Liver (tissue), 8 donors: ENCODE measurements at regions not wholly inside any gene's neighbourhood (a gene's known extent, or its start where the extent isn't known, plus 50 kb on each side); places are given as distances from the start of the nearest gene placed in this dataset.

ENCODE experiments used
- DNase-seq: peaks from one replicate; pipeline ENCODE4 v3.0.0-alpha.2; 2017; ENCODE audit warnings: low spot score
- H3K27ac ChIP-seq, 2 donors: one replicate each; pipeline ENCODE4 v1.7.0; 2013; ENCODE audit warnings: inconsistent platforms in 2 of 2, low read length in 2 of 2, control low read depth in 1 of 2, low read depth in 1 of 2, mild to moderate bottlenecking in 1 of 2
- H3K27me3 ChIP-seq, 4 donors: one replicate each; pipeline versions ENCODE4 v1.6.1 to v1.7.0; 2013; ENCODE audit warnings: low read length in 3 of 4, inconsistent platforms in 1 of 4, mild to moderate bottlenecking in 1 of 4, moderate library complexity in 1 of 4; ENCODE audit not compliant: control insufficient read depth in 4 of 4, insufficient read depth in 4 of 4
- H3K36me3 ChIP-seq, 4 donors: one replicate each; pipeline versions ENCODE4 v1.6.1 to v1.7.0; 2013; ENCODE audit warnings: low read length in 3 of 4, mild to moderate bottlenecking in 3 of 4, low read depth in 1 of 4, moderate library complexity in 1 of 4; ENCODE audit not compliant: control insufficient read depth in 4 of 4, insufficient read depth in 3 of 4
- H3K4me1 ChIP-seq, 4 donors: one replicate each; pipeline versions ENCODE4 v1.6.1 to v1.7.0; 2013; ENCODE audit warnings: low read length in 3 of 4, mild to moderate bottlenecking in 3 of 4, moderate library complexity in 1 of 4; ENCODE audit not compliant: control insufficient read depth in 4 of 4, insufficient read depth in 4 of 4
- H3K4me3 ChIP-seq, 3 donors: one replicate each; pipeline versions ENCODE4 v1.6.1 to v1.7.0; 2013; ENCODE audit warnings: low read length in 3 of 3, control low read depth in 1 of 3, low read depth in 1 of 3, mild to moderate bottlenecking in 1 of 3
- H3K9ac ChIP-seq, 2 donors: one replicate each; pipeline ENCODE4 v1.7.0; 2013; ENCODE audit warnings: low read length in 2 of 2, mild to moderate bottlenecking in 2 of 2, moderate library complexity in 2 of 2, control low read depth in 1 of 2, low read depth in 1 of 2
- H3K9me3 ChIP-seq, 4 donors: one replicate each; pipeline versions ENCODE4 v1.6.1 to v1.7.0; 2013; ENCODE audit warnings: low read length in 3 of 4; ENCODE audit not compliant: control insufficient read depth in 4 of 4
- EGR1 ChIP-seq, 2 donors: IDR thresholded peaks; 2 replicates each; pipeline ENCODE4 v1.6.1; 2016 to 2018; ENCODE audit warnings: antibody characterized with exemption in 2 of 2, low read depth in 2 of 2
- FOXA1 ChIP-seq: IDR thresholded peaks from 2 replicates; pipeline ENCODE4 v1.6.1; 2016; ENCODE audit warnings: antibody characterized with exemption
- FOXA2 ChIP-seq: IDR thresholded peaks from 2 replicates; pipeline ENCODE4 v1.6.1; 2016; ENCODE audit warnings: antibody characterized with exemption
- GABPA ChIP-seq, 2 donors: IDR thresholded peaks in 1 of 2; conservative IDR thresholded peaks in 1 of 2; 2 replicates each; pipeline ENCODE4 v1.6.1; 2016; ENCODE audit warnings: antibody characterized with exemption in 2 of 2, mild to moderate bottlenecking in 1 of 2, moderate library complexity in 1 of 2
- HNF4A ChIP-seq, 2 donors: conservative IDR thresholded peaks; 2 replicates each; pipeline ENCODE4 v1.6.1; 2016; ENCODE audit warnings: antibody characterized with exemption in 2 of 2, mild to moderate bottlenecking in 2 of 2
- HNF4G ChIP-seq: IDR thresholded peaks from 2 replicates; pipeline ENCODE4 v1.6.1; 2016; ENCODE audit warnings: antibody characterized with exemption
- JUND ChIP-seq, 2 donors: IDR thresholded peaks; 2 replicates each; pipeline ENCODE4 v1.6.1; 2016; ENCODE audit warnings: antibody characterized with exemption in 2 of 2
- NR2F2 ChIP-seq: IDR thresholded peaks from 2 replicates; pipeline ENCODE4 v1.6.1; 2016; ENCODE audit warnings: antibody characterized with exemption
- RAD21 ChIP-seq, 2 donors: IDR thresholded peaks; 2 replicates each; pipeline ENCODE4 v1.6.1; 2016; ENCODE audit warnings: antibody characterized with exemption in 2 of 2, mild to moderate bottlenecking in 2 of 2
- RXRA ChIP-seq, 2 donors: IDR thresholded peaks; 2 replicates each; pipeline ENCODE4 v1.6.1; 2017 to 2018; ENCODE audit warnings: antibody characterized with exemption in 2 of 2, mild to moderate bottlenecking in 1 of 2
- SP1 ChIP-seq: IDR thresholded peaks from 2 replicates; pipeline ENCODE4 v1.6.1; 2018; ENCODE audit warnings: antibody characterized with exemption, mild to moderate bottlenecking
- TAF1 ChIP-seq: conservative IDR thresholded peaks from 2 replicates; pipeline ENCODE4 v1.6.1; 2016; ENCODE audit warnings: antibody characterized with exemption, mild to moderate bottlenecking
- YY1 ChIP-seq: IDR thresholded peaks from 2 replicates; pipeline ENCODE4 v1.6.1; 2016; ENCODE audit warnings: antibody characterized with exemption, mild to moderate bottlenecking
- WGBS: extraction: QIAGEN DNeasy Blood & Tissue Kit; methylation state at CpG from one replicate; pipeline ENCODE4 v1.1.7; 2013; 5-methylcytosine and 5-hydroxymethylcytosine counted together
- TF ChIP-seq, protein P1 (sequence below): fragments of 150-350 bp; IDR thresholded peaks from 2 replicates; pipeline ENCODE4 v1.5.1; 2017; ENCODE audit warnings: improper control_type of control experiment, low read depth, low read length; ENCODE audit not compliant: missing input control
- TF ChIP-seq, protein P2 (sequence below): IDR thresholded peaks from 2 replicates; pipeline ENCODE4 v1.6.1; 2016; ENCODE audit warnings: antibody characterized with exemption, mild to moderate bottlenecking
- TF ChIP-seq, protein P3 (sequence below): IDR thresholded peaks from 2 replicates; pipeline ENCODE4 v1.6.1; 2016; ENCODE audit warnings: antibody characterized with exemption
- TF ChIP-seq, protein P4 (sequence below): IDR thresholded peaks from 2 replicates; pipeline ENCODE4 v1.6.1; 2016; ENCODE audit warnings: antibody characterized with exemption
- TF ChIP-seq, protein P5 (sequence below): IDR thresholded peaks from 2 replicates; pipeline ENCODE4 v1.6.1; 2016; ENCODE audit warnings: antibody characterized with exemption
- donor health status: healthy.
- donor health status: healthy.
- donor health status: healthy.
- donor health status: healthy.
- donor health status: healthy.

DNA sequence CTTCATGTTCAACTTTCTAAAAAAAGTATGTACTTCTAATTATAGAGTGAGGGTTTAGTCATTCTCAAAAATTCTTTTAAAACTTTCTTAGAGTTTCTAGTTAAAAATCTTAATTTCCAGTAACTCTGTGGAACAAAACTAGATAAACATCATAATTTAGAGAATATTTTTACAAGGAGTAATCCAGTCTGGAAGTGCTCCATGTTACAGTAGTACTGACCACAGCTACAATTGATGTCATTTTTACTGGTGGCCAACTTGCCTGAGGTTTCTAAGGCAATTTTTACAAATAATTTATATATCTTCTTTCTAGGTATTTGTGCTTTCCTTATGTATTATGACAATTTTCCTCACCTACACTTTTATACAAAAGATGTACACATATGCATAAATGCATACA lies 490.4 kb downstream of the CENPC start (continued):
- TF ChIP-seq FOXA2 (no peak), GABPA (IDR thresholded peaks at IDR 0.05 in 1 of 2, conservative IDR thresholded peaks at IDR 0.05 in 1 of 2) (no peak)

DNA sequence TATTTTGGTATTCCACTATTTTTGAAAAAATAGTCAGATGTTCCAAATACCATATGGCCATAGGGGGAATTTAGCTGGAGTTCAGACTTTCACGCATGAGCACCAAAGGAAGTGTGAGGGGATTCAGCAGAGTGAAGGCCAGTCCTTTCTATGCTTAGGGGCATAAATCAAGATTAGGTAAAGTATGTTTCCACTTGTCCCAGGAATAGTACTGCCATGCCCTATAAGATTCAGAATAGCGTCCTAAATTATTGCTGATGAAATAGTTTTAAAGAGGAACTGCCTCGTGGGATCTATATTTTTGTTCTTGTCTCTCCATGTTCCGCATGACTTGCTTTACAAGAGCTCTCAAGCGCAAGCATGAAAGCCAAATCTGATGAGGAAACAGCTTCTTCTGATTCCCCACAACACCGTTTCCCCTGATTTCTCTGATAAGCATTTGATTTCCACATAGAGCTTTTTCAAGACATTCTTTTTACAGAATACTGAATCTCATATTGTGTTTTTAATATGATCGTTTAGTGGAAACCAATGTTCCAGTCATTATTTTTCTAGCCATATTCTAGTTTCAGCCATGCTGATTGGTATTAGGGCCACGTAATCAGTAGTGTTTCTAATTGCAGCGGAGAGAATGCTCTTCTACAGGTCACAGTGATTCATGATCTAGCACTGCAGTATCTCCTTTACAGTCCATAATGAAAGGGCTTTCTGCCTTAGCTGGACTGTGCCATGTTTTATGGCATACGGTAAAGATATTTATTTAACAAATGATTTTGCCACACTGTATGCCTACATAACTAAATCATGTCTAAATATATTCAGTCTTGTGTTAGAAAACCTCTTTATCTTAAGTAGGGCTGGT lies 492.3 kb downstream of the CENPC start:
- TF ChIP-seq HNF4A (conservative IDR thresholded peaks at IDR 0.05) (no peak), RAD21 (IDR thresholded peaks at IDR 0.05) (no peak), FOXA2 (no peak), SP1 (no peak), HNF4G (no peak), JUND (IDR thresholded peaks at IDR 0.05) (no peak), EGR1 (IDR thresholded peaks at IDR 0.05; ENCODE audit: low read depth in 2 of 2) (no peak), YY1 (no peak)
- TF ChIP-seq, protein P1, sequence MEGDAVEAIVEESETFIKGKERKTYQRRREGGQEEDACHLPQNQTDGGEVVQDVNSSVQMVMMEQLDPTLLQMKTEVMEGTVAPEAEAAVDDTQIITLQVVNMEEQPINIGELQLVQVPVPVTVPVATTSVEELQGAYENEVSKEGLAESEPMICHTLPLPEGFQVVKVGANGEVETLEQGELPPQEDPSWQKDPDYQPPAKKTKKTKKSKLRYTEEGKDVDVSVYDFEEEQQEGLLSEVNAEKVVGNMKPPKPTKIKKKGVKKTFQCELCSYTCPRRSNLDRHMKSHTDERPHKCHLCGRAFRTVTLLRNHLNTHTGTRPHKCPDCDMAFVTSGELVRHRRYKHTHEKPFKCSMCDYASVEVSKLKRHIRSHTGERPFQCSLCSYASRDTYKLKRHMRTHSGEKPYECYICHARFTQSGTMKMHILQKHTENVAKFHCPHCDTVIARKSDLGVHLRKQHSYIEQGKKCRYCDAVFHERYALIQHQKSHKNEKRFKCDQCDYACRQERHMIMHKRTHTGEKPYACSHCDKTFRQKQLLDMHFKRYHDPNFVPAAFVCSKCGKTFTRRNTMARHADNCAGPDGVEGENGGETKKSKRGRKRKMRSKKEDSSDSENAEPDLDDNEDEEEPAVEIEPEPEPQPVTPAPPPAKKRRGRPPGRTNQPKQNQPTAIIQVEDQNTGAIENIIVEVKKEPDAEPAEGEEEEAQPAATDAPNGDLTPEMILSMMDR, result no peak
- 73% methylated on average over 10 of the region's 10 CpGs for whole genome bisulfite sequencing
- DNase-seq, result no peak
- Histone ChIP-seq H3K9me3 (no peaks in the 10 kb centered on the region), H3K27me3 (no peaks in the 10 kb centered on the region), H3K4me3 (no peak overlapping the region), H3K36me3 (no peaks in the 10 kb centered on the region), H3K27ac (no peak overlapping the region), H3K4me1 (no peaks in the 10 kb centered on the region), H3K9ac (no peak overlapping the region)

DNA sequence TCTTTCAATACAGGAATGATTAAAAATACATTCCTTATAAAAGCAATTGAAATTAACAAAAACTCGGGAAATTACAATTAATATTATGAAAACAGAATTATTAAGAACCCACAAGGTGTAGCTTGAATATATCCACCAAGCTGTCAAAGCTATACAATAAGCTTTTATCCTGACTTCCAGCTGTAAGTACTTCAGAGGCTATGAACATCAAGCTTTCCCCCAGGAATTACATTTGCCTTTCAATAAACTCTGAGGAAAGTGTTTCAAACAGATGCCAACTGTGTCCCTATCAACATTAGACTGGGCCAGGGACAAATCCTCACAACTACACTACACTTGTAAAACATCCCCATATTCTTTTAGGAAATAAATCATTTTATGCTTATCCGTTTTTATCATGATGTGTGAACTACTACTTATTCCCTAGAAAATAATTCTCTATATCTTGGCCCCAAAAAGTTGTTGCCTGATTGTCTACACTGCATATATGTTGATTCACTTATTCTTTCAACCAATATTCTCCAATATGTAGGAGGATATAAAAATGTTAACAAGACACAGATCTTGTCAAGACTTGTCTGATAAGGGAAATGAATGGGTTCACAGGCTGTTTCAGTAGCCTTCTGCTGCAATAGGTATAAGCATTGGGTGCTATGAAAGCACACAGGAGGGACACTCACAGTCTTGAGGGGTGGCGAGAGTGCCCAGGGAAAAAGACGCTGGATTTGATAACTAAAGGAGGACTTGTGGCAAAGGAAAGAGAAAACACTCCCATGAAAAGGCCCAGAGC lies 494.1 kb downstream of the CENPC start:
- Histone ChIP-seq H3K27me3 (no peaks in the 10 kb centered on the region), H3K4me3 (no peak overlapping the region), H3K27ac (no peak overlapping the region), H3K4me1 (no peaks in the 10 kb centered on the region), H3K36me3 (no peaks in the 10 kb centered on the region), H3K9me3 (no peaks in the 10 kb centered on the region), H3K9ac (no peak overlapping the region)
- 56% methylated on average over 4 of the region's 4 CpGs for WGBS
- TF ChIP-seq, protein P2, sequence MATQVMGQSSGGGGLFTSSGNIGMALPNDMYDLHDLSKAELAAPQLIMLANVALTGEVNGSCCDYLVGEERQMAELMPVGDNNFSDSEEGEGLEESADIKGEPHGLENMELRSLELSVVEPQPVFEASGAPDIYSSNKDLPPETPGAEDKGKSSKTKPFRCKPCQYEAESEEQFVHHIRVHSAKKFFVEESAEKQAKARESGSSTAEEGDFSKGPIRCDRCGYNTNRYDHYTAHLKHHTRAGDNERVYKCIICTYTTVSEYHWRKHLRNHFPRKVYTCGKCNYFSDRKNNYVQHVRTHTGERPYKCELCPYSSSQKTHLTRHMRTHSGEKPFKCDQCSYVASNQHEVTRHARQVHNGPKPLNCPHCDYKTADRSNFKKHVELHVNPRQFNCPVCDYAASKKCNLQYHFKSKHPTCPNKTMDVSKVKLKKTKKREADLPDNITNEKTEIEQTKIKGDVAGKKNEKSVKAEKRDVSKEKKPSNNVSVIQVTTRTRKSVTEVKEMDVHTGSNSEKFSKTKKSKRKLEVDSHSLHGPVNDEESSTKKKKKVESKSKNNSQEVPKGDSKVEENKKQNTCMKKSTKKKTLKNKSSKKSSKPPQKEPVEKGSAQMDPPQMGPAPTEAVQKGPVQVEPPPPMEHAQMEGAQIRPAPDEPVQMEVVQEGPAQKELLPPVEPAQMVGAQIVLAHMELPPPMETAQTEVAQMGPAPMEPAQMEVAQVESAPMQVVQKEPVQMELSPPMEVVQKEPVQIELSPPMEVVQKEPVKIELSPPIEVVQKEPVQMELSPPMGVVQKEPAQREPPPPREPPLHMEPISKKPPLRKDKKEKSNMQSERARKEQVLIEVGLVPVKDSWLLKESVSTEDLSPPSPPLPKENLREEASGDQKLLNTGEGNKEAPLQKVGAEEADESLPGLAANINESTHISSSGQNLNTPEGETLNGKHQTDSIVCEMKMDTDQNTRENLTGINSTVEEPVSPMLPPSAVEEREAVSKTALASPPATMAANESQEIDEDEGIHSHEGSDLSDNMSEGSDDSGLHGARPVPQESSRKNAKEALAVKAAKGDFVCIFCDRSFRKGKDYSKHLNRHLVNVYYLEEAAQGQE, result no peak
- TF ChIP-seq RXRA (IDR thresholded peaks at IDR 0.05), result no peak
- TF ChIP-seq HNF4G, result no peak
- no peak for TF ChIP-seq JUND (IDR thresholded peaks at IDR 0.05)
- TF ChIP-seq, protein P3, sequence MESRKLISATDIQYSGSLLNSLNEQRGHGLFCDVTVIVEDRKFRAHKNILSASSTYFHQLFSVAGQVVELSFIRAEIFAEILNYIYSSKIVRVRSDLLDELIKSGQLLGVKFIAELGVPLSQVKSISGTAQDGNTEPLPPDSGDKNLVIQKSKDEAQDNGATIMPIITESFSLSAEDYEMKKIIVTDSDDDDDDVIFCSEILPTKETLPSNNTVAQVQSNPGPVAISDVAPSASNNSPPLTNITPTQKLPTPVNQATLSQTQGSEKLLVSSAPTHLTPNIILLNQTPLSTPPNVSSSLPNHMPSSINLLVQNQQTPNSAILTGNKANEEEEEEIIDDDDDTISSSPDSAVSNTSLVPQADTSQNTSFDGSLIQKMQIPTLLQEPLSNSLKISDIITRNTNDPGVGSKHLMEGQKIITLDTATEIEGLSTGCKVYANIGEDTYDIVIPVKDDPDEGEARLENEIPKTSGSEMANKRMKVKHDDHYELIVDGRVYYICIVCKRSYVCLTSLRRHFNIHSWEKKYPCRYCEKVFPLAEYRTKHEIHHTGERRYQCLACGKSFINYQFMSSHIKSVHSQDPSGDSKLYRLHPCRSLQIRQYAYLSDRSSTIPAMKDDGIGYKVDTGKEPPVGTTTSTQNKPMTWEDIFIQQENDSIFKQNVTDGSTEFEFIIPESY, result no peak
- no peak for TF ChIP-seq GABPA (IDR thresholded peaks at IDR 0.05 in 1 of 2, conservative IDR thresholded peaks at IDR 0.05 in 1 of 2)
- TF ChIP-seq, protein P4, sequence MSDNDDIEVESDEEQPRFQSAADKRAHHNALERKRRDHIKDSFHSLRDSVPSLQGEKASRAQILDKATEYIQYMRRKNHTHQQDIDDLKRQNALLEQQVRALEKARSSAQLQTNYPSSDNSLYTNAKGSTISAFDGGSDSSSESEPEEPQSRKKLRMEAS, result no peak
- TF ChIP-seq SP1, result no peak
- TF ChIP-seq TAF1, result no peak
- no peak for TF ChIP-seq FOXA2
- no peak for TF ChIP-seq FOXA1
- TF ChIP-seq NR2F2, result no peak
- TF ChIP-seq YY1, result no peak
- TF ChIP-seq, protein P1, result no peak
- TF ChIP-seq, protein P5, sequence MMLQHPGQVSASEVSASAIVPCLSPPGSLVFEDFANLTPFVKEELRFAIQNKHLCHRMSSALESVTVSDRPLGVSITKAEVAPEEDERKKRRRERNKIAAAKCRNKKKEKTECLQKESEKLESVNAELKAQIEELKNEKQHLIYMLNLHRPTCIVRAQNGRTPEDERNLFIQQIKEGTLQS, result no peak
- no peak for TF ChIP-seq RAD21 (IDR thresholded peaks at IDR 0.05)
- no peak for TF ChIP-seq EGR1 (IDR thresholded peaks at IDR 0.05; ENCODE audit: low read depth in 2 of 2)
- DNase-seq, result no peak
